GM23338 (cell line): ENCODE measurements at regions not wholly inside any gene's neighbourhood (a gene's known extent, or its start where the extent isn't known, plus 50 kb on each side); places are given as distances from the start of the nearest gene placed in this dataset.
A peak's percentile ranks its signal among the peaks of the same experiment; 100 is the strongest.

Experiments
- ATAC-seq: fragments of 200-7000 bp; cut with Tn5 transposase; 3 replicates; pipeline ENCODE4 v1.9.1; 2020
- DNase-seq: peaks from one replicate; pipeline ENCODE4 v3.0.0-alpha.2; 2015; ENCODE audit warnings: low spot score
- H2AFZ ChIP-seq: fragments of 200-600 bp; sonication (generic); 2 replicates; pipeline ENCODE4 v1.8.0; 2016; ENCODE audit warnings: antibody characterized with exemption, mild to moderate bottlenecking, moderate library complexity
- H3F3A ChIP-seq: fragments of 200-600 bp; sonication (generic); replicated peaks from 2 replicates; pipeline ENCODE4 v1.8.0; 2017; ENCODE audit warnings: antibody characterized with exemption, mixed run types, low read depth
- H3K27ac ChIP-seq: fragments of 200-600 bp; sonication (generic); 2 replicates; pipeline ENCODE4 v1.6.1; 2016; ENCODE audit warnings: low read depth
- H3K27me3 ChIP-seq: fragments of 200-600 bp; sonication (generic); 2 replicates; pipeline ENCODE4 v1.8.0; 2016; ENCODE audit warnings: mild to moderate bottlenecking, mixed run types, moderate library complexity; ENCODE audit not compliant: insufficient read depth
- H3K36me3 ChIP-seq: fragments of 200-600 bp; sonication (generic); 2 replicates; pipeline ENCODE4 v1.8.0; 2016; ENCODE audit warnings: mild to moderate bottlenecking; ENCODE audit not compliant: insufficient read depth
- H3K4me1 ChIP-seq: fragments of 200-600 bp; sonication (generic); 2 replicates; pipeline ENCODE4 v1.8.0; 2016; ENCODE audit warnings: mild to moderate bottlenecking, moderate library complexity; ENCODE audit not compliant: insufficient read depth
- H3K4me2 ChIP-seq: fragments of 200-600 bp; sonication (generic); 2 replicates; pipeline ENCODE4 v1.7.1; 2017; ENCODE audit warnings: mixed run types
- H3K4me3 ChIP-seq: fragments of 200-600 bp; sonication (generic); 2 replicates; pipeline ENCODE4 v1.6.1; 2016; ENCODE audit warnings: mixed run types
- H3K79me2 ChIP-seq: fragments of 200-600 bp; sonication (generic); replicated peaks from 2 replicates; pipeline ENCODE4 v1.8.0; 2017; ENCODE audit warnings: mild to moderate bottlenecking; ENCODE audit not compliant: insufficient read depth
- H3K9me2 ChIP-seq: fragments of 200-600 bp; sonication (generic); 2 replicates; pipeline ENCODE4 v1.8.0; 2017; ENCODE audit not compliant: insufficient read depth
- H4K20me1 ChIP-seq: fragments of 200-600 bp; sonication (generic); replicated peaks from 2 replicates; pipeline ENCODE4 v1.8.0; 2017; ENCODE audit warnings: mild to moderate bottlenecking; ENCODE audit not compliant: insufficient read depth
- H3K27ac Mint-ChIP-seq: 2 replicates; pipeline ENCODE4 v1.8.0; 2020; ENCODE audit warnings: inconsistent platforms, mild to moderate bottlenecking, moderate library complexity, mixed read lengths
- H3K27me3 Mint-ChIP-seq: 3 replicates; pipeline ENCODE4 v1.8.0; 2022; ENCODE audit warnings: low read depth, mild to moderate bottlenecking, moderate library complexity, mixed read lengths, inconsistent platforms; ENCODE audit not compliant: insufficient read depth, poor library complexity
- H3K36me3 Mint-ChIP-seq: 3 replicates; pipeline ENCODE4 v1.8.0; 2021; ENCODE audit warnings: low read depth, mild to moderate bottlenecking, inconsistent platforms, moderate library complexity, mixed read lengths
- H3K4me1 Mint-ChIP-seq: 3 replicates; pipeline ENCODE4 v1.8.0; 2020; ENCODE audit warnings: mild to moderate bottlenecking, inconsistent platforms, mixed read lengths
- H3K4me3 Mint-ChIP-seq: 3 replicates; pipeline ENCODE4 v1.8.0; 2021; ENCODE audit warnings: moderate library complexity, mild to moderate bottlenecking, inconsistent platforms, mixed read lengths
- H3K9me3 Mint-ChIP-seq: 3 replicates; pipeline ENCODE4 v1.8.0; 2020; ENCODE audit warnings: moderate library complexity, mild to moderate bottlenecking, inconsistent platforms, mixed read lengths
- EZH2phosphoT487 ChIP-seq: fragments of 200-600 bp; sonication (generic); IDR thresholded peaks from one replicate; pipeline ENCODE4 v1.8.1; 2018; ENCODE audit warnings: antibody characterized with exemption; ENCODE audit not compliant: unreplicated experiment
- JUNB ChIP-seq: IDR thresholded peaks from one replicate; pipeline ENCODE4 v1.6.1; 2016; ENCODE audit warnings: antibody characterized with exemption; ENCODE audit not compliant: unreplicated experiment
- POLR2AphosphoS5 ChIP-seq: IDR thresholded peaks from 2 replicates; pipeline ENCODE4 v1.6.1; 2016; ENCODE audit warnings: antibody characterized with exemption, low read depth
- ZNF331 ChIP-seq: fragments of 250-450 bp; sonication (Bioruptor Pico); IDR thresholded peaks from 2 replicates; pipeline ENCODE4 v1.5.0; 2020; ENCODE audit warnings: low read depth, mild to moderate bottlenecking, moderate library complexity
- TF ChIP-seq, protein P1 (sequence below): fragments of 250-450 bp; sonication (Bioruptor Pico); IDR thresholded peaks from 2 replicates; pipeline ENCODE4 v1.5.0; 2020; ENCODE audit warnings: mild to moderate bottlenecking, moderate library complexity
- TF ChIP-seq, protein P2 (sequence below), 2 experiments: fragments of 200-600 bp in 1 of 2; sonication (generic) in 1 of 2; conservative IDR thresholded peaks; 2 replicates each; pipeline versions ENCODE4 v1.5.1 to v1.6.1; 2016 to 2017; ENCODE audit warnings: antibody characterized with exemption in 2 of 2, low read depth in 2 of 2, mild to moderate bottlenecking in 2 of 2, moderate library complexity in 1 of 2
- TF ChIP-seq, protein P3 (sequence below): IDR thresholded peaks from 2 replicates; pipeline ENCODE4 v1.6.1; 2016; ENCODE audit warnings: antibody characterized with exemption

DNA sequence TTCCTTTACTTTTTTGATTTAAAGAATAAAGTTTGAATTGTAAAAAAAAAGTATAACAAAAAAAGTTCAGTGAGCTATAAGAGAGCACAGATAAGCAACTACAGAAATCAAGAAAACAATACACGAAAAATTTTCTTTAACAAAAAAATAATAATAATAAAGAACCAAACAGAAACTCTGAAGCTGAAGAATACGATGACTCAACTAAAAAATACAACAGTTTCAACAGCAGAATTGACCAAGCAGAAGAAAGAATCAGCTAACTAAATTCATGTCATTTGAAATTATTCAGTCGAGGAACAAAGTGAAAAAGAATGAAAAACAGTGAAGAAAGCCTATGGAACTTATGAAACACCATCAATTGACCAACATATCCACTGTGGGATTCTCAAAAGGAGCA is 177.7 kb downstream of the NDUFS4 start (continued):
- TF ChIP-seq, protein P1, sequence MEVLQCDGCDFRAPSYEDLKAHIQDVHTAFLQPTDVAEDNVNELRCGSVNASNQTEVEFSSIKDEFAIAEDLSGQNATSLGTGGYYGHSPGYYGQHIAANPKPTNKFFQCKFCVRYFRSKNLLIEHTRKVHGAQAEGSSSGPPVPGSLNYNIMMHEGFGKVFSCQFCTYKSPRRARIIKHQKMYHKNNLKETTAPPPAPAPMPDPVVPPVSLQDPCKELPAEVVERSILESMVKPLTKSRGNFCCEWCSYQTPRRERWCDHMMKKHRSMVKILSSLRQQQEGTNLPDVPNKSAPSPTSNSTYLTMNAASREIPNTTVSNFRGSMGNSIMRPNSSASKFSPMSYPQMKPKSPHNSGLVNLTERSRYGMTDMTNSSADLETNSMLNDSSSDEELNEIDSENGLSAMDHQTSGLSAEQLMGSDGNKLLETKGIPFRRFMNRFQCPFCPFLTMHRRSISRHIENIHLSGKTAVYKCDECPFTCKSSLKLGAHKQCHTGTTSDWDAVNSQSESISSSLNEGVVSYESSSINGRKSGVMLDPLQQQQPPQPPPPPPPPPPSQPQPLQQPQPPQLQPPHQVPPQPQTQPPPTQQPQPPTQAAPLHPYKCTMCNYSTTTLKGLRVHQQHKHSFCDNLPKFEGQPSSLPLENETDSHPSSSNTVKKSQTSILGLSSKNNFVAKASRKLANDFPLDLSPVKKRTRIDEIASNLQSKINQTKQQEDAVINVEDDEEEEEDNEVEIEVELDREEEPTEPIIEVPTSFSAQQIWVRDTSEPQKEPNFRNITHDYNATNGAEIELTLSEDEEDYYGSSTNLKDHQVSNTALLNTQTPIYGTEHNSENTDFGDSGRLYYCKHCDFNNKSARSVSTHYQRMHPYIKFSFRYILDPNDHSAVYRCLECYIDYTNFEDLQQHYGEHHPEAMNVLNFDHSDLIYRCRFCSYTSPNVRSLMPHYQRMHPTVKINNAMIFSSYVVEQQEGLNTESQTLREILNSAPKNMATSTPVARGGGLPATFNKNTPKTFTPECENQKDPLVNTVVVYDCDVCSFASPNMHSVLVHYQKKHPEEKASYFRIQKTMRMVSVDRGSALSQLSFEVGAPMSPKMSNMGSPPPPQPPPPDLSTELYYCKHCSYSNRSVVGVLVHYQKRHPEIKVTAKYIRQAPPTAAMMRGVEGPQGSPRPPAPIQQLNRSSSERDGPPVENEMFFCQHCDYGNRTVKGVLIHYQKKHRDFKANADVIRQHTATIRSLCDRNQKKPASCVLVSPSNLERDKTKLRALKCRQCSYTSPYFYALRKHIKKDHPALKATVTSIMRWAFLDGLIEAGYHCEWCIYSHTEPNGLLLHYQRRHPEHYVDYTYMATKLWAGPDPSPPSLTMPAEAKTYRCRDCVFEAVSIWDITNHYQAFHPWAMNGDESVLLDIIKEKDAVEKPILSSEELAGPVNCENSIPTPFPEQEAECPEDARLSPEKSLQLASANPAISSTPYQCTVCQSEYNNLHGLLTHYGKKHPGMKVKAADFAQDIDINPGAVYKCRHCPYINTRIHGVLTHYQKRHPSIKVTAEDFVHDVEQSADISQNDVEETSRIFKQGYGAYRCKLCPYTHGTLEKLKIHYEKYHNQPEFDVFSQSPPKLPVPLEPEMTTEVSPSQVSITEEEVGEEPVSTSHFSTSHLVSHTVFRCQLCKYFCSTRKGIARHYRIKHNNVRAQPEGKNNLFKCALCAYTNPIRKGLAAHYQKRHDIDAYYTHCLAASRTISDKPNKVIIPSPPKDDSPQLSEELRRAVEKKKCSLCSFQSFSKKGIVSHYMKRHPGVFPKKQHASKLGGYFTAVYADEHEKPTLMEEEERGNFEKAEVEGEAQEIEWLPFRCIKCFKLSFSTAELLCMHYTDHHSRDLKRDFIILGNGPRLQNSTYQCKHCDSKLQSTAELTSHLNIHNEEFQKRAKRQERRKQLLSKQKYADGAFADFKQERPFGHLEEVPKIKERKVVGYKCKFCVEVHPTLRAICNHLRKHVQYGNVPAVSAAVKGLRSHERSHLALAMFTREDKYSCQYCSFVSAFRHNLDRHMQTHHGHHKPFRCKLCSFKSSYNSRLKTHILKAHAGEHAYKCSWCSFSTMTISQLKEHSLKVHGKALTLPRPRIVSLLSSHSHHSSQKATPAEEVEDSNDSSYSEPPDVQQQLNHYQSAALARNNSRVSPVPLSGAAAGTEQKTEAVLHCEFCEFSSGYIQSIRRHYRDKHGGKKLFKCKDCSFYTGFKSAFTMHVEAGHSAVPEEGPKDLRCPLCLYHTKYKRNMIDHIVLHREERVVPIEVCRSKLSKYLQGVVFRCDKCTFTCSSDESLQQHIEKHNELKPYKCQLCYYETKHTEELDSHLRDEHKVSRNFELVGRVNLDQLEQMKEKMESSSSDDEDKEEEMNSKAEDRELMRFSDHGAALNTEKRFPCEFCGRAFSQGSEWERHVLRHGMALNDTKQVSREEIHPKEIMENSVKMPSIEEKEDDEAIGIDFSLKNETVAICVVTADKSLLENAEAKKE, result no peak
- TF ChIP-seq ZNF331, result no peak
- TF ChIP-seq, protein P2, sequence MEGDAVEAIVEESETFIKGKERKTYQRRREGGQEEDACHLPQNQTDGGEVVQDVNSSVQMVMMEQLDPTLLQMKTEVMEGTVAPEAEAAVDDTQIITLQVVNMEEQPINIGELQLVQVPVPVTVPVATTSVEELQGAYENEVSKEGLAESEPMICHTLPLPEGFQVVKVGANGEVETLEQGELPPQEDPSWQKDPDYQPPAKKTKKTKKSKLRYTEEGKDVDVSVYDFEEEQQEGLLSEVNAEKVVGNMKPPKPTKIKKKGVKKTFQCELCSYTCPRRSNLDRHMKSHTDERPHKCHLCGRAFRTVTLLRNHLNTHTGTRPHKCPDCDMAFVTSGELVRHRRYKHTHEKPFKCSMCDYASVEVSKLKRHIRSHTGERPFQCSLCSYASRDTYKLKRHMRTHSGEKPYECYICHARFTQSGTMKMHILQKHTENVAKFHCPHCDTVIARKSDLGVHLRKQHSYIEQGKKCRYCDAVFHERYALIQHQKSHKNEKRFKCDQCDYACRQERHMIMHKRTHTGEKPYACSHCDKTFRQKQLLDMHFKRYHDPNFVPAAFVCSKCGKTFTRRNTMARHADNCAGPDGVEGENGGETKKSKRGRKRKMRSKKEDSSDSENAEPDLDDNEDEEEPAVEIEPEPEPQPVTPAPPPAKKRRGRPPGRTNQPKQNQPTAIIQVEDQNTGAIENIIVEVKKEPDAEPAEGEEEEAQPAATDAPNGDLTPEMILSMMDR (conservative IDR thresholded peaks at IDR 0.05; ENCODE audit: low read depth in 2 of 2), result no peak
- no peak for TF ChIP-seq POLR2AphosphoS5
- TF ChIP-seq EZH2phosphoT487, result no peak

DNA sequence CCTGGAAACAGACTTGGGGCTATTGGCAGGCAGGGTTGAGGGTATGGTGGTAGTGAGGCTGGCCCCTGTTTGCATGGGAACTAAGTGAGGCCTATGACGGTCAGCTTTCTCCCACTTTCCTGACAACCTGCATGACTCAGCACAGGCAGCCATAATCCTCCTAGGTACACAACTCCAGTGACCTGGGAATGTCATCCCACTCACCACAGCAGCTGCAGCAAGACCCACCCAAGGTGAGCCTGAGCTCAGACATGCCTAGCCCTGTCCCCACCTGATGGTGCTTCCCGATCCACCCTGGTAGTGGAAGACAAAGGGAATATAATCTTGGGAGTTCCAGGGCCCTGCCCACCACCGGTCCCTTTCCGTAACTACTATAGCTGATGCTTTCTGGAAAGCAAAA is 178.7 kb downstream of the NDUFS4 start:
- H3K27ac Mint-ChIP-seq, result peak overlapping the region; percentile 80; the same call in 1 of the 2 replicates
- Histone ChIP-seq H3K4me2 (no peak overlapping the region), H3F3A (no peaks in the 10 kb centered on the region), H3K79me2 (no peaks in the 10 kb centered on the region), H3K27me3 (no peaks in the 10 kb centered on the region), H3K36me3 (no peaks in the 10 kb centered on the region), H4K20me1 (no peaks in the 10 kb centered on the region), H3K4me3 (no peak overlapping the region), H2AFZ (0 out of 2 replicates have a peak overlapping the region, but pooled peaks have one; percentile 56), H3K4me1 (no peaks in the 10 kb centered on the region), H3K27ac (no peak overlapping the region), H3K9me2 (no peaks in the 10 kb centered on the region)
- H3K9me3 Mint-ChIP-seq, result no peaks in the 10 kb centered on the region; the same call in 2 of the 3 replicates
- no peak overlapping the region for H3K4me3 Mint-ChIP-seq
- no peaks in the 10 kb centered on the region for H3K4me1 Mint-ChIP-seq
- ATAC-seq (no peak), DNase-seq (no peak)
- H3K27me3 Mint-ChIP-seq, result peaks cover 2% of the 10 kb centered on the region
- H3K36me3 Mint-ChIP-seq, result no peaks in the 10 kb centered on the region; the same call in 2 of the 3 replicates
- TF ChIP-seq POLR2AphosphoS5 (no peak), ZNF331 (no peak), JUNB (no peak)
- TF ChIP-seq, protein P3, sequence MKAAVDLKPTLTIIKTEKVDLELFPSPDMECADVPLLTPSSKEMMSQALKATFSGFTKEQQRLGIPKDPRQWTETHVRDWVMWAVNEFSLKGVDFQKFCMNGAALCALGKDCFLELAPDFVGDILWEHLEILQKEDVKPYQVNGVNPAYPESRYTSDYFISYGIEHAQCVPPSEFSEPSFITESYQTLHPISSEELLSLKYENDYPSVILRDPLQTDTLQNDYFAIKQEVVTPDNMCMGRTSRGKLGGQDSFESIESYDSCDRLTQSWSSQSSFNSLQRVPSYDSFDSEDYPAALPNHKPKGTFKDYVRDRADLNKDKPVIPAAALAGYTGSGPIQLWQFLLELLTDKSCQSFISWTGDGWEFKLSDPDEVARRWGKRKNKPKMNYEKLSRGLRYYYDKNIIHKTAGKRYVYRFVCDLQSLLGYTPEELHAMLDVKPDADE, result no peak
- TF ChIP-seq, protein P1, result no peak
